ENCODE measurements at regions not wholly inside any gene's neighbourhood (a gene's known extent, or its start where the extent isn't known, plus 50 kb on each side); places are given as distances from the start of the nearest gene placed in this dataset.
"Not testable (repeated sequence)": the region's sequence is repeated elsewhere in the genome, so short reads cannot be mapped to it uniquely, and the experiment has no call there.

- H3K9me3 ChIP-seq, result no peaks in the 10 kb centered on the region
- DNase-seq (no peak), ATAC-seq (ENCODE audit: low FRiP score in 2 of 2) (no peak)
- H3K27ac ChIP-seq, result no peak overlapping the region
- TF ChIP-seq POLR2AphosphoS5 (IDR thresholded peaks at IDR 0.05), result no peak
- no peak for TF ChIP-seq POLR2A (IDR thresholded peaks at IDR 0.05)
- TF ChIP-seq CTCF (IDR thresholded peaks at IDR 0.05), result no peak
- TF ChIP-seq EP300 (IDR thresholded peaks at IDR 0.05), result no peak
- 90% methylated on average over 13 of the region's 13 CpGs for WGBS, 2 donors
- H3K36me3 ChIP-seq, result no peaks in the 10 kb centered on the region
- H3K4me3 ChIP-seq, result no peak overlapping the region
- H3K4me1 ChIP-seq, result no peaks in the 10 kb centered on the region
- H3K27me3 ChIP-seq, result no peaks in the 10 kb centered on the region
Measured at GRCh38 chr13:100773923-100774663, 99.5 kb upstream of the TMTC4 start.

- no peaks in the 10 kb centered on the region for H3K9me3 ChIP-seq
- 86 to 89% methylated on average over 3 of the region's 3 CpGs for WGBS, 2 donors
- no peak for TF ChIP-seq POLR2A (IDR thresholded peaks at IDR 0.05)
- H3K4me3 ChIP-seq, result no peak overlapping the region
- no peaks in the 10 kb centered on the region for H3K36me3 ChIP-seq
- ATAC-seq (ENCODE audit: low FRiP score in 2 of 2) (no peak), DNase-seq (no peak)
- H3K27me3 ChIP-seq, result no peaks in the 10 kb centered on the region
- no peaks in the 10 kb centered on the region for H3K4me1 ChIP-seq
- H3K27ac ChIP-seq, result no peak overlapping the region
Measured at GRCh38 chr13:100773429-100773828, 98.8 kb upstream of the TMTC4 start.

DNA sequence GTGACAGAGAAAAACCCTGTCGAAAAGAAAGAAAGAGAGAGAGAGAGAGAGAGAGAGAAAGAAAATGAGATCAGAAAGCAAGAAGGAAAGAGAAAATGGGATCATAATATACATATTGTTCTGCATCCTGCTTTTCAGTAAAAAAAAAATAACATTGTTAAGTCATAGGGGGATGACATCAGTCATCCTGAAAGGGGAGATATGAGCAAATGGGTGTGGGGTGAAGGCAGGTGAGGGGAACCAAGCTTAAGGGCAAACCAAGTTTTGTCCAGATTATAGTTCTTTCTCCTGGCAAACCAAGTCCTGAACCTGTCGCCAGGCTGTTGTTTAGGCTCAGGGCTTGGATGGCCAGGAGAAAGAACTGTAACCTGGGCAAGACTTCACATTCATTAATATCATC, 92.6 kb upstream of the TMTC4 start:
- Histone ChIP-seq H3K36me3 (no peaks in the 10 kb centered on the region), H3K4me3 (no peak overlapping the region), H3K27ac (no peak overlapping the region), H3K9me3 (no peaks in the 10 kb centered on the region), H3K4me1 (no peaks in the 10 kb centered on the region), H3K27me3 (no peaks in the 10 kb centered on the region)
- WGBS, 2 donors, result 87 to 88% methylated on average over 2 of the region's 2 CpGs
- TF ChIP-seq POLR2AphosphoS5 (IDR thresholded peaks at IDR 0.05), result no peak
- TF ChIP-seq CTCF (IDR thresholded peaks at IDR 0.05), result no peak
- TF ChIP-seq EP300 (IDR thresholded peaks at IDR 0.05), result no peak
- no peak for TF ChIP-seq POLR2A (IDR thresholded peaks at IDR 0.05)
- ATAC-seq (ENCODE audit: low FRiP score in 2 of 2), result no peak
- no peak for DNase-seq

DNA sequence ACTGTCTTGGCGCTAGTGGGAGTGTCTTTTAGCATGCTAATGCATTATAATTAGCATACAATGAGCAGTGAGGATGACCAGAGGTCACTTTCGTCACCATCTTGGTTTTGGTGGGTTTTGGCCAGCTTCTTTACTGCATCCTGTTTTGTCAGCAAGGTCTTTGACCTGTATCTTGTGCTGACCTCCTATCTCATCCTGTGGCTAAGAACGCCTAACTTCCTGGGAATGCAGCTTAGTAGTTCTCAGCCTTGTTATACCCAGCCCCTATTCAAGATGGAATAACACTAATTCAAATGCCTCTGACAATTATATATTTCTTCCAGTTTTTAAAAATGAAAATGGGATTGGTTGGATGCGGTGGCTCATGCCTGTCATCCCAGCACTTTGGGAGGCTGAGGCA, 92.0 kb upstream of the TMTC4 start:
- DNase-seq; H3K4me3 ChIP-seq; H3K9me3 ChIP-seq; H3K27me3 ChIP-seq; H3K27ac ChIP-seq; H3K36me3 ChIP-seq; H3K4me1 ChIP-seq; ATAC-seq (ENCODE audit: low FRiP score in 2 of 2): not testable (repeated sequence)
- WGBS, 2 donors, result 80 to 83% methylated on average over 4 of the region's 4 CpGs

DNA sequence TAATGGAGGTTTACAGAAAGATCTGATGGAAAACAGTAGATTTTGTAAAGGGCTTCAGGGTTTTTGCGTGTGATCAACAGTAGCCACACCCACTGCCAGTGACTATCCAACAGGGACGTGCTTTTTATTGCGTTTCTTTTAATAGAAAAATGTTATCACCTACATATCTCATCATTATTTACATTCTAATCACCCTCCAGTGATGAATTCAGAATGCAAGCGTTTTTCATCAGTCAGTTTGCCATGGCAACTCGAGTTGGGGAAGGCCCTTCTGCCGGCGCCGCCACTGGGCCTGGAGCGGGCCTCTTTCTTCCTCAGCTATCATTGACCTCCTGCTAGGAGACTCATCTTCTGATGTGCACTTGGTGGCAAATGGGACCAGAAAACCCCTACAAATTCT, 90.3 kb upstream of the TMTC4 start:
- Histone ChIP-seq H3K27me3 (no peaks in the 10 kb centered on the region), H3K27ac (no peak overlapping the region), H3K9me3 (no peaks in the 10 kb centered on the region), H3K36me3 (no peaks in the 10 kb centered on the region), H3K4me1 (no peaks in the 10 kb centered on the region), H3K4me3 (no peak overlapping the region)
- ATAC-seq (ENCODE audit: low FRiP score in 2 of 2) (no peak), DNase-seq (peak in 1 of 2 donors; percentile 52)
- no peak for TF ChIP-seq EP300 (IDR thresholded peaks at IDR 0.05)
- TF ChIP-seq POLR2AphosphoS5 (IDR thresholded peaks at IDR 0.05), result no peak
- TF ChIP-seq POLR2A (IDR thresholded peaks at IDR 0.05), result no peak
- TF ChIP-seq CTCF (IDR thresholded peaks at IDR 0.05), result no peak
- 90 to 94% methylated on average over 9 of the region's 9 CpGs for WGBS, 2 donors

- H3K9me3 ChIP-seq; ATAC-seq (ENCODE audit: low FRiP score in 2 of 2); H3K4me3 ChIP-seq; H3K27me3 ChIP-seq; H3K36me3 ChIP-seq; H3K4me1 ChIP-seq; H3K27ac ChIP-seq: not testable (repeated sequence)
- WGBS, 2 donors, result 92 to 97% methylated on average over 3 to 9 of the region's 22 CpGs
- peak in 1 of 2 donors; percentile 61 for DNase-seq
Measured at GRCh38 chr13:100762126-100762525, 87.5 kb upstream of the TMTC4 start.
